ENCODE measurements at regions not wholly inside any gene's neighbourhood (a gene's known extent, or its start where the extent isn't known, plus 50 kb on each side); places are given as distances from the start of the nearest gene placed in this dataset.
A peak's percentile ranks its signal among the peaks of the same experiment; 100 is the strongest.

GRCh38 chr2:7119132-7119835 is 202.1 kb downstream of the RNF144A start:
- Histone ChIP-seq H3K4me1 (replicated peaks in 1 of 2; ENCODE audit: control insufficient read depth in 2 of 2, insufficient read depth in 2 of 2, low read length in 2 of 2) (no peaks in the 10 kb centered on the region), H3K36me3 (ENCODE audit: control insufficient read depth, insufficient read depth, low read length) (no peaks in the 10 kb centered on the region), H3K9me3 (replicated peaks; ENCODE audit: control insufficient read depth, insufficient read depth, low read depth, low read length) (no peaks in the 10 kb centered on the region), H2AFZ (ENCODE audit: low read depth, low read length) (no peak overlapping the region), H3K27me3 (ENCODE audit: control insufficient read depth in 2 of 2, insufficient read depth in 2 of 2, low read length in 2 of 2) (peaks cover 4 to 9% of the 10 kb centered on the region in 2 experiments; a peak in 2 of 5 replicates), H4K20me1 (replicated peaks; ENCODE audit: control insufficient read depth, insufficient read depth, low read length) (no peaks in the 10 kb centered on the region), H3K4me3 (no peak overlapping the region), H3K79me2 (ENCODE audit: control insufficient read depth, insufficient read depth, low read length) (no peaks in the 10 kb centered on the region), H3K27ac (ENCODE audit: extremely low read depth, low read depth, low read length) (no peak overlapping the region), H3K9ac (ENCODE audit: insufficient read depth in 1 of 2, low read depth in 2 of 2, low read length in 2 of 2) (no peak overlapping the region), H3K4me2 (ENCODE audit: insufficient read depth, low read length) (no peak overlapping the region), H3K9me1 (ENCODE audit: control insufficient read depth, insufficient read depth, low read length) (no peaks in the 10 kb centered on the region)
- WGBS (ENCODE audit: insufficient coverage, low coverage, missing lambda C conversion rate), result 5% methylated on average over 8 of the region's 8 CpGs
- DNase-seq (ENCODE audit: extremely low read depth in 1 of 4, low spot score in 3 of 4) (peak in 2 of 4 experiments; percentile 24 to 27), ATAC-seq (peak; percentile 82), FAIRE-seq (peak; percentile 26)
- no TSS peak for BruUV-seq (replicated peaks)
- ChIA-PET CTCF (ENCODE audit: low intra/inter-chr PET ratio) (no interaction called here), POLR2A (no interaction called here)
- in situ Hi-C loops (cut with MboI), result no loop called here
- intact Hi-C loops (cut with micrococcal nuclease), result loop anchor here (1.0 kb wide), 1 partner anchor 553 kb away; no protein-coding TSS in a partner anchor
- TF ChIP-seq GABPA (tag; conservative IDR thresholded peaks at IDR 0.05; ENCODE audit: low read depth) (no peak), SFPQ (IDR thresholded peaks at IDR 0.05; ENCODE audit: low read depth, low read length) (no peak), RAD21 (CRISPR knock-in tag; conservative IDR thresholded peaks at IDR 0.05 in 1 of 2, IDR thresholded peaks at IDR 0.05 in 1 of 2) (peak; percentile 56 to 60), NONO (IDR thresholded peaks at IDR 0.05; ENCODE audit: low read depth in 2 of 2, low read length in 1 of 2) (no peak), NBN (IDR thresholded peaks at IDR 0.05; ENCODE audit: low read depth) (no peak), CTCF (IDR thresholded peaks at IDR 0.05 in 2 of 3, conservative IDR thresholded peaks at IDR 0.05 in 1 of 3; ENCODE audit: insufficient read depth in 2 of 3, low read depth in 1 of 3, low read length in 3 of 3) (peak; percentile 44 to 61 (median 51); a peak in 5 of 6 replicates), HNRNPK (IDR thresholded peaks at IDR 0.05; ENCODE audit: low read depth, low read length, poor library complexity, severe bottlenecking) (no peak), STAG1 (CRISPR knock-in tag; IDR thresholded peaks at IDR 0.05; ENCODE audit: borderline replicate concordance) (peak; percentile 18; the same call in 1 of the 2 replicates), POLR2H (tag; IDR thresholded peaks at IDR 0.05; ENCODE audit: low read depth) (no peak), PML (IDR thresholded peaks at IDR 0.05; ENCODE audit: low read length) (no peak), DEAF1 (CRISPR knock-in tag; IDR thresholded peaks at IDR 0.05) (peak; percentile 54), HSF4 (CRISPR knock-in tag; IDR thresholded peaks at IDR 0.05; ENCODE audit: borderline replicate concordance) (no peak)

Data from K562 (cell line).